GM23338 (cell line): ENCODE measurements at regions not wholly inside any gene's neighbourhood (a gene's known extent, or its start where the extent isn't known, plus 50 kb on each side); places are given as distances from the start of the nearest gene placed in this dataset.

Experiments
- ATAC-seq: fragments of 200-7000 bp; cut with Tn5 transposase; 3 replicates; pipeline ENCODE4 v1.9.1; 2020
- DNase-seq: peaks from one replicate; pipeline ENCODE4 v3.0.0-alpha.2; 2015; ENCODE audit warnings: low spot score
- H2AFZ ChIP-seq: fragments of 200-600 bp; sonication (generic); 2 replicates; pipeline ENCODE4 v1.8.0; 2016; ENCODE audit warnings: antibody characterized with exemption, mild to moderate bottlenecking, moderate library complexity
- H3F3A ChIP-seq: fragments of 200-600 bp; sonication (generic); replicated peaks from 2 replicates; pipeline ENCODE4 v1.8.0; 2017; ENCODE audit warnings: antibody characterized with exemption, mixed run types, low read depth
- H3K27ac ChIP-seq: fragments of 200-600 bp; sonication (generic); 2 replicates; pipeline ENCODE4 v1.6.1; 2016; ENCODE audit warnings: low read depth
- H3K27me3 ChIP-seq: fragments of 200-600 bp; sonication (generic); 2 replicates; pipeline ENCODE4 v1.8.0; 2016; ENCODE audit warnings: mild to moderate bottlenecking, mixed run types, moderate library complexity; ENCODE audit not compliant: insufficient read depth
- H3K36me3 ChIP-seq: fragments of 200-600 bp; sonication (generic); 2 replicates; pipeline ENCODE4 v1.8.0; 2016; ENCODE audit warnings: mild to moderate bottlenecking; ENCODE audit not compliant: insufficient read depth
- H3K4me1 ChIP-seq: fragments of 200-600 bp; sonication (generic); 2 replicates; pipeline ENCODE4 v1.8.0; 2016; ENCODE audit warnings: mild to moderate bottlenecking, moderate library complexity; ENCODE audit not compliant: insufficient read depth
- H3K4me2 ChIP-seq: fragments of 200-600 bp; sonication (generic); 2 replicates; pipeline ENCODE4 v1.7.1; 2017; ENCODE audit warnings: mixed run types
- H3K4me3 ChIP-seq: fragments of 200-600 bp; sonication (generic); 2 replicates; pipeline ENCODE4 v1.6.1; 2016; ENCODE audit warnings: mixed run types
- H3K79me2 ChIP-seq: fragments of 200-600 bp; sonication (generic); replicated peaks from 2 replicates; pipeline ENCODE4 v1.8.0; 2017; ENCODE audit warnings: mild to moderate bottlenecking; ENCODE audit not compliant: insufficient read depth
- H3K9me2 ChIP-seq: fragments of 200-600 bp; sonication (generic); 2 replicates; pipeline ENCODE4 v1.8.0; 2017; ENCODE audit not compliant: insufficient read depth
- H4K20me1 ChIP-seq: fragments of 200-600 bp; sonication (generic); replicated peaks from 2 replicates; pipeline ENCODE4 v1.8.0; 2017; ENCODE audit warnings: mild to moderate bottlenecking; ENCODE audit not compliant: insufficient read depth
- H3K27ac Mint-ChIP-seq: 2 replicates; pipeline ENCODE4 v1.8.0; 2020; ENCODE audit warnings: inconsistent platforms, mild to moderate bottlenecking, moderate library complexity, mixed read lengths
- H3K27me3 Mint-ChIP-seq: 3 replicates; pipeline ENCODE4 v1.8.0; 2022; ENCODE audit warnings: low read depth, mild to moderate bottlenecking, moderate library complexity, mixed read lengths, inconsistent platforms; ENCODE audit not compliant: insufficient read depth, poor library complexity
- H3K36me3 Mint-ChIP-seq: 3 replicates; pipeline ENCODE4 v1.8.0; 2021; ENCODE audit warnings: low read depth, mild to moderate bottlenecking, inconsistent platforms, moderate library complexity, mixed read lengths
- H3K4me1 Mint-ChIP-seq: 3 replicates; pipeline ENCODE4 v1.8.0; 2020; ENCODE audit warnings: mild to moderate bottlenecking, inconsistent platforms, mixed read lengths
- H3K4me3 Mint-ChIP-seq: 3 replicates; pipeline ENCODE4 v1.8.0; 2021; ENCODE audit warnings: moderate library complexity, mild to moderate bottlenecking, inconsistent platforms, mixed read lengths
- H3K9me3 Mint-ChIP-seq: 3 replicates; pipeline ENCODE4 v1.8.0; 2020; ENCODE audit warnings: moderate library complexity, mild to moderate bottlenecking, inconsistent platforms, mixed read lengths
- CREB1 ChIP-seq: fragments of 250-450 bp; sonication (Bioruptor Pico); IDR thresholded peaks from 2 replicates; pipeline ENCODE4 v1.5.0; 2020; ENCODE audit warnings: low read depth, mild to moderate bottlenecking, moderate library complexity
- CTCF ChIP-seq, 2 experiments: fragments of 200-600 bp in 1 of 2; sonication (generic) in 1 of 2; conservative IDR thresholded peaks; 2 replicates each; pipeline versions ENCODE4 v1.5.1 to v1.6.1; 2016 to 2017; ENCODE audit warnings: antibody characterized with exemption in 2 of 2, low read depth in 2 of 2, mild to moderate bottlenecking in 2 of 2, moderate library complexity in 1 of 2
- EZH2 ChIP-seq: fragments of 200-600 bp; sonication (generic); IDR thresholded peaks from one replicate; pipeline ENCODE4 v1.8.0; 2017; ENCODE audit warnings: antibody characterized with exemption, mild to moderate bottlenecking, low read depth; ENCODE audit not compliant: unreplicated experiment
- EZH2phosphoT487 ChIP-seq: fragments of 200-600 bp; sonication (generic); IDR thresholded peaks from one replicate; pipeline ENCODE4 v1.8.1; 2018; ENCODE audit warnings: antibody characterized with exemption; ENCODE audit not compliant: unreplicated experiment
- STAT1 ChIP-seq: IDR thresholded peaks from one replicate; pipeline ENCODE4 v1.6.1; 2016; ENCODE audit warnings: antibody characterized with exemption; ENCODE audit not compliant: unreplicated experiment
- ZNF114 ChIP-seq: fragments of 250-450 bp; sonication (Bioruptor Pico); IDR thresholded peaks from 2 replicates; pipeline ENCODE4 v1.5.0; 2020; ENCODE audit warnings: mild to moderate bottlenecking, moderate library complexity
- ZNF331 ChIP-seq: fragments of 250-450 bp; sonication (Bioruptor Pico); IDR thresholded peaks from 2 replicates; pipeline ENCODE4 v1.5.0; 2020; ENCODE audit warnings: low read depth, mild to moderate bottlenecking, moderate library complexity
- ZNF462 ChIP-seq: fragments of 250-450 bp; sonication (Bioruptor Pico); IDR thresholded peaks from 2 replicates; pipeline ENCODE4 v1.5.0; 2020; ENCODE audit warnings: mild to moderate bottlenecking, moderate library complexity

GRCh38 chr1:185556561-185556960, 177.6 kb upstream of the HMCN1 start (continued):
- no peak for TF ChIP-seq ZNF462 (CRISPR knock-in tag)
- no peak for TF ChIP-seq CREB1 (CRISPR knock-in tag)
- TF ChIP-seq STAT1, result no peak
- TF ChIP-seq ZNF114 (CRISPR knock-in tag), result no peak
- no peak for TF ChIP-seq EZH2

GRCh38 chr1:185555743-185556142, 178.4 kb upstream of the HMCN1 start:
- Mint-ChIP-seq H3K4me1 (peaks cover 6% of the 10 kb centered on the region; the same call in 2 of the 3 replicates), H3K36me3 (0 out of 3 replicates have a peak, but pooled peaks cover 6% of the 10 kb centered on the region), H3K9me3 (peaks cover 3% of the 10 kb centered on the region; the same call in 1 of the 3 replicates), H3K27me3 (peaks cover 3% of the 10 kb centered on the region), H3K27ac (no peak overlapping the region; the same call in 1 of the 2 replicates), H3K4me3 (no peak overlapping the region)
- Histone ChIP-seq H3K4me2 (no peak overlapping the region), H3K79me2 (no peaks in the 10 kb centered on the region), H3K27me3 (no peaks in the 10 kb centered on the region), H3K4me3 (no peak overlapping the region), H3F3A (no peaks in the 10 kb centered on the region), H3K27ac (no peak overlapping the region), H3K9me2 (no peaks in the 10 kb centered on the region), H4K20me1 (no peaks in the 10 kb centered on the region), H3K4me1 (no peaks in the 10 kb centered on the region), H2AFZ (no peak overlapping the region), H3K36me3 (no peaks in the 10 kb centered on the region)
- ATAC-seq, result no peak
- DNase-seq, result no peak
- no peak for TF ChIP-seq ZNF331 (CRISPR knock-in tag)
- no peak for TF ChIP-seq ZNF114 (CRISPR knock-in tag)
- no peak for TF ChIP-seq CREB1 (CRISPR knock-in tag)
- no peak for TF ChIP-seq EZH2phosphoT487
- no peak for TF ChIP-seq CTCF (conservative IDR thresholded peaks at IDR 0.05; ENCODE audit: low read depth in 2 of 2)
- TF ChIP-seq ZNF462 (CRISPR knock-in tag), result no peak
